Activated naive CD8-positive, alpha-beta T cell treated with anti-CD3 and anti-CD28 coated beads for 36 hours (primary cell): ENCODE measurements at regions not wholly inside any gene's neighbourhood (a gene's known extent, or its start where the extent isn't known, plus 50 kb on each side); places are given as distances from the start of the nearest gene placed in this dataset.

Experiments
- DNase-seq: peaks from one replicate; pipeline ENCODE4 v3.0.0; 2021
- H3K27ac Mint-ChIP-seq: one replicate; pipeline ENCODE4 v1.8.0; 2022; ENCODE audit warnings: mild to moderate bottlenecking, moderate library complexity, mixed read lengths
- H3K27me3 Mint-ChIP-seq: one replicate; pipeline ENCODE4 v1.8.0; 2022; ENCODE audit warnings: mild to moderate bottlenecking, mixed read lengths
- H3K36me3 Mint-ChIP-seq: one replicate; pipeline ENCODE4 v1.8.0; 2021; ENCODE audit warnings: mild to moderate bottlenecking, mixed read lengths
- H3K4me1 Mint-ChIP-seq: one replicate; pipeline ENCODE4 v1.8.0; 2021; ENCODE audit warnings: mixed read lengths
- H3K4me3 Mint-ChIP-seq: one replicate; pipeline ENCODE4 v1.8.0; 2022; ENCODE audit warnings: mild to moderate bottlenecking, moderate library complexity, mixed read lengths
- H3K9me3 Mint-ChIP-seq: one replicate; pipeline ENCODE4 v1.8.0; 2022; ENCODE audit warnings: mixed read lengths

DNA sequence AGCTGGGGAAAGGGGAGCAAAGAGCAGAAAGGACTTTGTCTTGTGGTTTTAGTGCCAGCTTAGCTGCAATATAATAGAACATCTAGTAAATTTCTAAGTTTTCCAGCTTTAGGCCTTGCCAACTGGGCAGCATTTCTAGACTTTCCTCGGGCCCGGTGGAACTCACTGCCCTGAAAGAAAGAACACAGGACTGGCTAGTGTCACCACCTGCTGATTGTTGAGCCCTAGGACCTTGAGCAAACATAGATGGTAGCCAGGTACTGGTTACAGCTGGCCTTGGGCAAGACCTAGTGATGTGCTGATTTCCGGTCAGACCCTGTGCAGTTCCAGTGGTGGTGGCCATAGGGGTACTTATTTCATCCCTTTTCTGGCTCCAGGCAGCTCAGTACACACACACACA, 753.2 kb upstream of the B3GALT2 start:
- Mint-ChIP-seq H3K27me3 (no peaks in the 10 kb centered on the region), H3K4me3 (no peak overlapping the region), H3K9me3 (no peaks in the 10 kb centered on the region), H3K36me3 (no peaks in the 10 kb centered on the region), H3K27ac (no peak overlapping the region), H3K4me1 (no peaks in the 10 kb centered on the region)
- DNase-seq = no peak

DNA sequence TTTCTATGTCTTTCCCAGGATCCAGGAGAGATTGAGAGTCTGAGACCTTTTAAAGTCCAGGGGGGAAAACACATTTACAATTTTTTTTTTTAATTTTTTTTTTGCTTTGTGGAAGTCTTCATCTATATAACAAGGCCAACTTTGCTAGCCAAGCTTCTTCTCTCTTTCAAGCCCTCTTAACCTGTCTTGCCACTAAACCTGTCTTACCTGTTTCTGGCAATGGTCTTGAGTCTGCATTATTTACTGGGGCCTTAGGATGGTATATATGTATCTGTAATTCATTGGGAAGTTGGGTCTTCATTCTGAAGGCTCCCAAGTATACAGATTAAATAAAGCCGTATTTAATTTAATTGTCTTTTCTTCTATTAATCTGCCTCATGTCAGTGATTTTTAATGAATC, 750.9 kb upstream of the B3GALT2 start:
- Mint-ChIP-seq H3K36me3 (no peaks in the 10 kb centered on the region), H3K27ac (no peak overlapping the region)

DNA sequence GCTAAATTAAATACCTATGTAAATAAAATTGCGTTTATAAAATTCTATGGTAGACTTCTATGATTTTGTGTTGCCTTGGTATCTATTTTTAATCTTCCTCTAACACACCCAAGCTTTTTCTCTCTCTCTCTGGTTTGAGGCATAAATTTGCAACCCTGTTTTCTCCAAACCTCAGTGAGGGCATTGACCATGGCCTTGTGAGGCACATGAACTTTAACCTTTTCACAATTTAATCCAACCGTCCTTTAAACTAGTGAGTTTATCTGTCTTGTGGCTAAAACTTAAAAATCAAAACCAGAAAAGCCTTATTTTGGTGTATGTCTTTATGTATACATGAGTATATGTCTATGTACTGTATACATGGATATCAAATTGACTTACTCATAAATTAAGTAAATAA, 746.6 kb upstream of the B3GALT2 start:
- Mint-ChIP-seq H3K4me3 (no peak overlapping the region), H3K27me3 (no peaks in the 10 kb centered on the region), H3K27ac (no peak overlapping the region), H3K9me3 (peaks cover 1% of the 10 kb centered on the region), H3K4me1 (no peaks in the 10 kb centered on the region), H3K36me3 (no peaks in the 10 kb centered on the region)
- no peak for DNase-seq

More for the DNA sequence above, 750.9 kb upstream of the B3GALT2 start:
- no peaks in the 10 kb centered on the region for H3K4me1 Mint-ChIP-seq
- no peaks in the 10 kb centered on the region for H3K27me3 Mint-ChIP-seq
- no peaks in the 10 kb centered on the region for H3K9me3 Mint-ChIP-seq
- no peak overlapping the region for H3K4me3 Mint-ChIP-seq
- DNase-seq = no peak

DNA sequence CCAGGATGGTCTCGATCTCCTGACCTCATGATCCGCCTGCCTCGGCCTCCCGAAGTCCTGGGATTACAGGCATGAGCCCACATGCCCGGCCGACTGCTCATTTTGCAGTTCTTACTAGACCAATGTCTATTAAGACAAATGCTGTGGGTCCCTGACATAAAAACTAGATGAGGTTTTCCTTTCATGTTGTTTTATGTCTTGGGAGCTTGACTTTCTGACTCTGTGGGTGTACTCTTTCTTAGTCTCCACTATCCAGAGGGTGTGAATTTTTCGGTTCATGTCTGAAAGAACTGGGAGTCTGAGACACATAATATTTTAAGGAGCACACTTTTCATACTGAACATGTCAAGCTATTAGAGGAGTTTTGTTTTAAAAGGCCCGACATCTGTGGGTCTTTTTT, 744.9 kb upstream of the B3GALT2 start:
- Mint-ChIP-seq H3K4me1 (no peaks in the 10 kb centered on the region), H3K36me3 (no peaks in the 10 kb centered on the region), H3K9me3 (peaks cover 10% of the 10 kb centered on the region), H3K4me3 (no peak overlapping the region), H3K27me3 (no peaks in the 10 kb centered on the region), H3K27ac (no peak overlapping the region)
- DNase-seq = no peak

DNA sequence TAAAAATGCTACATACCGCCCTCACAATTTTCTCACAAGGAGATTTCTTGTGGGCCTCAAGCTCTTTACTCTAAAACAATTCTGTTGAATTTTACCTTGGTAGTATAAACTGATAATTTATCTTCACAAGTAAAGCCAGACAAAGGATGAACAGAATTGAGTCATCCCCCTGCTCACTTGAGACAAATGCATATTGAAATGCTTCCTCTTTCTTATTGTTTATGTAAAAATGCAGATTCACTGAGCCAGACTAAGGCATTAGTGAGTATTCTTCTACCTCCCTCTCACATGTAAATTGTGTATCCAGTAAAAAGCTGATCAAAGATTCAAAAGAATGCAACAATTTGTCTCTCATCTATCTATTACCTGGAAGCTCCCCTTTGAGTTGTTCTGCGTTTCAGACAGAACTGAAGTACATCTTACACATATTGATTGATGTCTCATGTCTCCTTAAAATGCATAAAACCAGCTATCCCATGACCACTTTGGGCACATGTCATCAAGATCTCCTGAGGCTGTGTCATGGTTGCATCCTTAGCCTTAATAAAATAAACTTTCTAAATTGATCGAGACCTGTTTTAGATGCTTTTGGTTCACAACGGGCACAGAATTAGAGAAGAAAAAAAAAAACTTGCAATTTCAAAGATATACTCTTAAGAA, 743.1 kb upstream of the B3GALT2 start:
- Mint-ChIP-seq H3K27me3 (no peaks in the 10 kb centered on the region), H3K4me1 (no peaks in the 10 kb centered on the region), H3K27ac (no peak overlapping the region), H3K36me3 (no peaks in the 10 kb centered on the region), H3K9me3 (peaks cover 12% of the 10 kb centered on the region), H3K4me3 (no peak overlapping the region)
- DNase-seq = no peak

DNA sequence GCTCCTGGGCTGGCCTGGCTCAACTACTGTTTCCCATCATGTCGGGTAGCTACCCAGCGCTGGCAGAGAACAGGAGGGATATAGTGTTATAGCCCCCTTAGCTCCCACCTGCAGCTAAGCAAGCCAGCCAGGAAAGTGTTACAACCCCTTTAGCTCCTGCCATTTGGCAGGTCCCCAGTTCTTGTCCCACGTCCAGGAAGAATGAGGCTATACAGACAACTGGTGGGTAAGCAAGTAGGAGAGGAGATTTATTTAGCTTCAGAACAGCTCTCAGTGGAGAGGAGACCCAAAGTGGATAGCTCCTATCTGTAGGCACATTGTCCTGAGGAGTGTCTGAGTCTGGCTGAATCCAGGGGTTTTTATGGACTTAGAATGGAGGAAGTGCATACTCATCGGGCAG, 741.1 kb upstream of the B3GALT2 start:
- Mint-ChIP-seq H3K4me1 (no peaks in the 10 kb centered on the region), H3K4me3 (no peak overlapping the region), H3K27me3 (no peaks in the 10 kb centered on the region), H3K36me3 (no peaks in the 10 kb centered on the region), H3K9me3 (peaks cover 12% of the 10 kb centered on the region), H3K27ac (no peak overlapping the region)
- DNase-seq = no peak

DNA sequence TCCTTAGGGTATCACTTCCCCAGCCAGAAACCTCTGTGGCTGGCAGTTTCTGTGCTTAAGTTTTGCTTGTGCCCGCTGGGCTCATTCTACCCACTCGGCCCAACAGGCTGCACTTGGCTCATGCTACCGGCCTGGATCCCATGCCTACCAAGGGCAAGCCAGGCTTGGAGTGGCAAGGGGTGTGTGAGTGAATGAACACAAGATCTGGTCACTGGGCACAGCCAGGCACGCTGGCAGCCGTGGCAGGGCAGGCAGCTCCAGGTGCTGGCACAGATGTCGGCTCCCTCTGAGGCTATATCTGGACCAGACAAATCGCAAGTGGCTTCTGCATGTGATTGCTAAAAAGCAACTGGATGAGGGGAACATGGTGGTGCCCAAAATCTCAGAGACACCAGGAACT, 740.5 kb upstream of the B3GALT2 start:
- Mint-ChIP-seq H3K36me3 (no peaks in the 10 kb centered on the region), H3K9me3 (peaks cover 12% of the 10 kb centered on the region), H3K4me3 (no peak overlapping the region)

DNA sequence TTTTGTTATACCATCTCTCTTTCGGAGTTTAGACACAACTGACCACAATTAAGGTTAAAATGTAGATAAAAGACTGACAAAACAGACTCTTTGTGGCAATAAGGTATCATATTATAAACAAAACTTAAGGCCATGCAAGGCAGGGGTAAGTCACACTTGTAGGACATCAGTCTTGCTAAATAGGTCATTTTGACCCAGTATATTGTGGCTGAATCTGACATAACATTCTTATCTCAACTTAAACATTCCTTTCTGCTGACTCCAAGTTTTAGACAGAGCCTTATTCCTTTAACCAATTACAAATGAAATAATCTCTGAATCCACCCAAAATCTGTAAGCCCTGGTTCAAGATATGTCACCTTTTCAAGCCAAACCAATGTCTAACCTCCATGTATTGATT, 733.4 kb upstream of the B3GALT2 start:
- Mint-ChIP-seq H3K9me3 (peaks cover 4% of the 10 kb centered on the region), H3K4me1 (no peaks in the 10 kb centered on the region), H3K36me3 (peaks cover 3% of the 10 kb centered on the region), H3K4me3 (no peak overlapping the region), H3K27ac (no peak overlapping the region), H3K27me3 (no peaks in the 10 kb centered on the region)
- no peak for DNase-seq

More for the DNA sequence above, 740.5 kb upstream of the B3GALT2 start:
- H3K27ac Mint-ChIP-seq = no peak overlapping the region
- H3K27me3 Mint-ChIP-seq = no peaks in the 10 kb centered on the region
- DNase-seq = no peak
- no peaks in the 10 kb centered on the region for H3K4me1 Mint-ChIP-seq

DNA sequence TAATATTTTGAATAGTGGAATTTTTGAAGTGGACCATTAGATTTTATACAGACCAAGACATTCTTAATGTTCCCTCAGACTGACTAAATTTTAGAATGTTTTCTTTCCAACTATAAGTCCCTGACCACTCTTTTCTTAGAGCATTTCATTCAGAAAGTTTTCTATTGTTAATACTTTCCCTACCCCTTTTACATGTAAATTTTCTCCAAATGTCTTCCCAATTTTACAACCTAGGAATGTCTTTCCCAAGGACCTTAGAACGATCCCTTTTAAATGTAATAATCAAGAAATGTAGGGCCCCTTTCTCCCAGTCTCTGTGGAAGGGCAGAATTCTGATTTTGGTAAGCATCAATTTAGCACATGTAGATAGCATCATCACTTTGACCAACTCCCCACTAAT, 730.0 kb upstream of the B3GALT2 start:
- H3K27me3 Mint-ChIP-seq = no peaks in the 10 kb centered on the region
- H3K4me3 Mint-ChIP-seq = no peak overlapping the region
- DNase-seq = no peak
- H3K9me3 Mint-ChIP-seq = peaks cover 3% of the 10 kb centered on the region
- H3K36me3 Mint-ChIP-seq = peaks cover 3% of the 10 kb centered on the region
- no peaks in the 10 kb centered on the region for H3K4me1 Mint-ChIP-seq
- no peak overlapping the region for H3K27ac Mint-ChIP-seq

DNA sequence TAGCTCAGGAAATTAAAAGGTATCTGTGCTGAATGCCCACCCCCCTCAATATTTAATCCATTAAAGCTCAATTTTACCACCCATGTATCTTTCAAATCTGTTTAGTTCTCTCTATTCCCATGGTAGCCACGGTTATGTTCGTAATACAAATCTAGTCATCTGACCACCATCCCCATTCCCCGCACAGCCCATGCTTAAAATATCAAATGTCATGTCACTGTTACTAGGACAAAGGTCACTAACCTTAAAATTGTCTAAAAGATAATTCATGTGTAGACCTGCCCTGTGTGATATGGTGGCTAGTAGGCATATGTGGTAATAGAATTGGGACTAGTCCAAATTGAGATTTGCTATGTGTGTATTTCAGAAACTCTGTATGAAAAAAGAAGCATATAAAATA, 728.5 kb upstream of the B3GALT2 start:
- H3K9me3 Mint-ChIP-seq = no peaks in the 10 kb centered on the region
- H3K27ac Mint-ChIP-seq = no peak overlapping the region
- no peak overlapping the region for H3K4me3 Mint-ChIP-seq
- peaks cover 3% of the 10 kb centered on the region for H3K36me3 Mint-ChIP-seq
- H3K27me3 Mint-ChIP-seq = no peaks in the 10 kb centered on the region
- H3K4me1 Mint-ChIP-seq = no peaks in the 10 kb centered on the region
- no peak for DNase-seq

DNA sequence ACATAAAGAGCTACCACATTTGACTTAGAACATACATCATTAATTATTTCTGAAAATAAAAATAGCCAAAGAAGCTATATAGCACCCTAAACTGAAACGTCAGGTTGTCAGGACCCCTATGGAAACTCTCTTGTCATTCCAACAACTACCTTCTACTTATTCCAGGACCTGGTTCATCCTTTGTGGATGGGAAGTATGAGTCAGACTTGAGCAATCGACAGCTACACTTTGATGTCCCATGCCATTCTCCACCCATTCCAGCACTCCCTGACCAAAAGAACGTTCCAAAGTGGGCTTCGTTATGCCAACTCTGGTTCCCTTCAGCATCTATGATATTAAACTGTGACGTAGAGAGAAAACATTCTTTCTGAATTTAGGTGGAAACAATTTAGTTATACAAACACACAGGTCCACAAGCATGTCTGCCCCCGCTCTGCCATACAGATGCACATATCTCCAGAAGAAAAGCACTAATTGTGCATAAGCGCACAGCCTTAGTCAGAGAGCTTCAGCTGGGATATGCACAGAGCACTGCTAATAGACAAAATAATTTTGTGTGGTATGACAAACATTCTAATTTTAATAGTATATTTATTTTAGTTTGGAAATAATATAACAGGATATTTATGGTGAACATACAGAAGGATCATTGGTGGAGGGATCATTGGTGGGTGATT, 723.1 kb upstream of the B3GALT2 start:
- no peak for DNase-seq
- H3K36me3 Mint-ChIP-seq = no peaks in the 10 kb centered on the region
- no peaks in the 10 kb centered on the region for H3K4me1 Mint-ChIP-seq
- no peak overlapping the region for H3K27ac Mint-ChIP-seq
- H3K9me3 Mint-ChIP-seq = no peaks in the 10 kb centered on the region
- H3K27me3 Mint-ChIP-seq = no peaks in the 10 kb centered on the region
- H3K4me3 Mint-ChIP-seq = no peak overlapping the region

DNA sequence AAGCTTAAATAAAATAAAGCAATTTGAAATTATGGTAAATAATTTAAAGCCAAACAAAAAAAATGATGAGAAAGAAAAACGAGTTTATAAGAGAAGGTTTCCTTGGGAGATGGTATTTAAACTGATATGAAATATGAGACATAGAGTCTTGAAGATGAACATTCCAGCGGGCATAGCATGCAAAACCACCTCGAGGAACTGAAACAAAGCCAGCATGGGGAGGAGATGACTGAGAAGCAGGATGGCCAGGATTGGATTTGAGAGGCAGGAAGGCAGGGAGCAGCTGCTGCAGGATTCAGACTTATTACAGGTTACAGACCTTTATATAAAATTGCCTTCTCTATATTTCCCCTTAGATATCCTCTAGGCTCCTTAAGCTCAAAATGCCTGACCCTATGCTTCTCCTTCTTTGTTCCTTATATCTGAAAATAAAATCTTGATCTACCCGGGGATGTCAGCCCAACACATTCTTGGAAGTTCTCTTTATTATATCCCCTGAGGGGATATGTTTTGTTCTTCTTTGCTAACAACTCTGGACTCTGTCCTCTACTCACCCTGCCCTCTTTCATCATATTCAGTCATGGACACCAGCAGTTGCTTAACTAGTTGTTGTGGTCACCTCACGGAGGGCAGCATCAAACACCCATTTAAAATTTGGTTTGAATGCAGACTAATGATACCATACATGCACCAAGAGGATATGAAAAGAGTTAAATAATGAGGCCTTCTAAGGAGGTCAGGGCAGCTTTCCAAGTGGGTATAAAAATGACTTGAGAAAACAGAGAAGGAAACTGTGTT, 719.1 kb upstream of the B3GALT2 start:
- Mint-ChIP-seq H3K36me3 (no peaks in the 10 kb centered on the region), H3K9me3 (no peaks in the 10 kb centered on the region), H3K27ac (no peak overlapping the region), H3K27me3 (no peaks in the 10 kb centered on the region), H3K4me1 (no peaks in the 10 kb centered on the region), H3K4me3 (no peak overlapping the region)
- DNase-seq = no peak

DNA sequence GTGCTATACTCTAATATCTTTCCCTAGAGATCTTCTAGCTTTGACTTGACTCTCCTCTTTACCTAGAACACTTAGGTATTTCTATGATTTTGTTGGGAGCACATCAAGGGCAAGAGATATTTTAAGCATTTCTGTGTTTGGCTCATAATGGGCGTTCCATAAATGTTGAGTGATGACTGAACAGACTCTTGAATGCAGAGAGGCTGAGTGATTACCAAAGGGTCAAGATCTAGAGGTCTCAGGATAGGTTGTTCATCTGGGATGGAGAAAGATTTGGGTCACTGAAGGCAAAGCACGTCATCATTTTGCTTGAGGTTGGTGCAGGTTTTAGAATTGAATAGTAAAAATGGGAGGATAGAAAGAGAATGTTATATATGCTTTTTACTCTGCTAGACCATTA, 705.4 kb upstream of the B3GALT2 start:
- no peak for DNase-seq
- no peaks in the 10 kb centered on the region for H3K27me3 Mint-ChIP-seq
- no peak overlapping the region for H3K4me3 Mint-ChIP-seq
- no peak overlapping the region for H3K27ac Mint-ChIP-seq
- H3K4me1 Mint-ChIP-seq = no peaks in the 10 kb centered on the region
- H3K9me3 Mint-ChIP-seq = peaks cover 6% of the 10 kb centered on the region
- H3K36me3 Mint-ChIP-seq = peaks cover 6% of the 10 kb centered on the region

DNA sequence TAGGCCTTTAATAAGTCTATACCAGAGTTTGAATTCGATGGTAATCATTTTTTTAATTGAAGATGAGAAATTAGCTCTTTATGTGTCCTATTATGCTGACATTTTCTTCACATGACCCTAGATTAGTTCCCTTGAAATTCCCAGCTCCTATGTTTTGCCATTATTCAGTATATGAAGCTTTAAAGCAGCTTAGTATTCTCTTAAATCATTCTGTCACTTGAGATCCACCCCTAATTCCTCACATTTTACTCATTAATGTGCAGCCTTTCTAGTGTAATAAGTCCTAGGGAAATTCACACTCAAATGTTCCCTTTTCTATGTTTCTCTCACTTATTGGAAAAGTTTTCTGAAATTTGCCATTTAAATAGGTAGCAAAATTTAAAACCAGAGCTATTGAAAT, 704.5 kb upstream of the B3GALT2 start:
- Mint-ChIP-seq H3K4me1 (no peaks in the 10 kb centered on the region), H3K36me3 (peaks cover 6% of the 10 kb centered on the region), H3K9me3 (peaks cover 6% of the 10 kb centered on the region), H3K27ac (no peak overlapping the region), H3K4me3 (no peak overlapping the region), H3K27me3 (no peaks in the 10 kb centered on the region)
- DNase-seq = no peak

DNA sequence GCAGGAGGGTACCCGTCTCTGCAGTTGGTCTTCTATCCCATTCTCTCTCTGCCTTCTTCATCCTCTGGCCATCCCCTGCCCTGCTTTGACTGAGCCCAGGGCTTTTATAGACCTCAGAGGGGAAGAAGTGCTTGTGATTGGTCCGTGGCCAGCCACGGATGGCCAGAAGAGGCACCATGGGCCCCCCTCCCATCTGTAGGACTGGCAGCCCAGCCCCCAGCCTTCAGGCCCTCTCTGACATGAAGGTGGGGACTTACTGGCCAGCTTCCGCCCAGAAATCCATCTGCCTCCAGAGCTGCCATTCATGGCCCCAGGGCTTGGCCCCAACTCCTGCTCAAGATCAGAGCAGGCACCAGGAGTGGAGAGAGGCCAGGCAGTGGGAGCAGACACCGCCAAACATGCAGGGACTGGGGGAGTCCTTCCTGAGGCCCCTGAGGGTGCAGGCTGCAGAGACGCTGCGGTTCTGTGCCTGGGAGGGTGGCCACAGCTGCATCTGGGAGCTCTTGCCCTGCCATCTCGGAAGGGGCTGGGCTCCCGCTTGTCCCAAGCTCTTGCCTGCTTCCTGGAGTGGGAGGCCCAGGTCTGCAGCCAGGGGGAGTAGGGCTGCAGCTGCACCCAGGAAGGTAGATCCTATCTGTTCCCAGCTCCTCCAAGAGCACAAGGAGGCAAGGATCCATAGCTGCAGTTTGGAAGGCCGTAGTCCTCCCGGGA, 698.6 kb upstream of the B3GALT2 start:
- Mint-ChIP-seq H3K36me3 (peaks cover 8% of the 10 kb centered on the region), H3K4me3 (no peak overlapping the region), H3K9me3 (peaks cover 7% of the 10 kb centered on the region), H3K27me3 (no peaks in the 10 kb centered on the region), H3K4me1 (no peaks in the 10 kb centered on the region), H3K27ac (no peak overlapping the region)
- DNase-seq = no peak
